Liver (tissue), 8 donors: ENCODE measurements at regions not wholly inside any gene's neighbourhood (a gene's known extent, or its start where the extent isn't known, plus 50 kb on each side); places are given as distances from the start of the nearest gene placed in this dataset.

Source experiments
- DNase-seq: peaks from one replicate; pipeline ENCODE4 v3.0.0-alpha.2; 2017; ENCODE audit warnings: low spot score
- H3K27ac ChIP-seq, 2 donors: one replicate each; pipeline ENCODE4 v1.7.0; 2013; ENCODE audit warnings: inconsistent platforms in 2 of 2, low read length in 2 of 2, control low read depth in 1 of 2, low read depth in 1 of 2, mild to moderate bottlenecking in 1 of 2
- H3K27me3 ChIP-seq, 4 donors: one replicate each; pipeline versions ENCODE4 v1.6.1 to v1.7.0; 2013; ENCODE audit warnings: low read length in 3 of 4, inconsistent platforms in 1 of 4, mild to moderate bottlenecking in 1 of 4, moderate library complexity in 1 of 4; ENCODE audit not compliant: control insufficient read depth in 4 of 4, insufficient read depth in 4 of 4
- H3K36me3 ChIP-seq, 4 donors: one replicate each; pipeline versions ENCODE4 v1.6.1 to v1.7.0; 2013; ENCODE audit warnings: low read length in 3 of 4, mild to moderate bottlenecking in 3 of 4, low read depth in 1 of 4, moderate library complexity in 1 of 4; ENCODE audit not compliant: control insufficient read depth in 4 of 4, insufficient read depth in 3 of 4
- H3K4me1 ChIP-seq, 4 donors: one replicate each; pipeline versions ENCODE4 v1.6.1 to v1.7.0; 2013; ENCODE audit warnings: low read length in 3 of 4, mild to moderate bottlenecking in 3 of 4, moderate library complexity in 1 of 4; ENCODE audit not compliant: control insufficient read depth in 4 of 4, insufficient read depth in 4 of 4
- H3K4me3 ChIP-seq, 3 donors: one replicate each; pipeline versions ENCODE4 v1.6.1 to v1.7.0; 2013; ENCODE audit warnings: low read length in 3 of 3, control low read depth in 1 of 3, low read depth in 1 of 3, mild to moderate bottlenecking in 1 of 3
- H3K9ac ChIP-seq, 2 donors: one replicate each; pipeline ENCODE4 v1.7.0; 2013; ENCODE audit warnings: low read length in 2 of 2, mild to moderate bottlenecking in 2 of 2, moderate library complexity in 2 of 2, control low read depth in 1 of 2, low read depth in 1 of 2
- H3K9me3 ChIP-seq, 4 donors: one replicate each; pipeline versions ENCODE4 v1.6.1 to v1.7.0; 2013; ENCODE audit warnings: low read length in 3 of 4; ENCODE audit not compliant: control insufficient read depth in 4 of 4
- EGR1 ChIP-seq, 2 donors: IDR thresholded peaks; 2 replicates each; pipeline ENCODE4 v1.6.1; 2016 to 2018; ENCODE audit warnings: antibody characterized with exemption in 2 of 2, low read depth in 2 of 2
- FOXA1 ChIP-seq: IDR thresholded peaks from 2 replicates; pipeline ENCODE4 v1.6.1; 2016; ENCODE audit warnings: antibody characterized with exemption
- FOXA2 ChIP-seq: IDR thresholded peaks from 2 replicates; pipeline ENCODE4 v1.6.1; 2016; ENCODE audit warnings: antibody characterized with exemption
- HNF4G ChIP-seq: IDR thresholded peaks from 2 replicates; pipeline ENCODE4 v1.6.1; 2016; ENCODE audit warnings: antibody characterized with exemption
- JUND ChIP-seq, 2 donors: IDR thresholded peaks; 2 replicates each; pipeline ENCODE4 v1.6.1; 2016; ENCODE audit warnings: antibody characterized with exemption in 2 of 2
- NR2F2 ChIP-seq: IDR thresholded peaks from 2 replicates; pipeline ENCODE4 v1.6.1; 2016; ENCODE audit warnings: antibody characterized with exemption
- RAD21 ChIP-seq, 2 donors: IDR thresholded peaks; 2 replicates each; pipeline ENCODE4 v1.6.1; 2016; ENCODE audit warnings: antibody characterized with exemption in 2 of 2, mild to moderate bottlenecking in 2 of 2
- RXRA ChIP-seq, 2 donors: IDR thresholded peaks; 2 replicates each; pipeline ENCODE4 v1.6.1; 2017 to 2018; ENCODE audit warnings: antibody characterized with exemption in 2 of 2, mild to moderate bottlenecking in 1 of 2
- SP1 ChIP-seq: IDR thresholded peaks from 2 replicates; pipeline ENCODE4 v1.6.1; 2018; ENCODE audit warnings: antibody characterized with exemption, mild to moderate bottlenecking
- TAF1 ChIP-seq: conservative IDR thresholded peaks from 2 replicates; pipeline ENCODE4 v1.6.1; 2016; ENCODE audit warnings: antibody characterized with exemption, mild to moderate bottlenecking
- YY1 ChIP-seq: IDR thresholded peaks from 2 replicates; pipeline ENCODE4 v1.6.1; 2016; ENCODE audit warnings: antibody characterized with exemption, mild to moderate bottlenecking
- WGBS: extraction: QIAGEN DNeasy Blood & Tissue Kit; methylation state at CpG from one replicate; pipeline ENCODE4 v1.1.7; 2013; 5-methylcytosine and 5-hydroxymethylcytosine counted together
- TF ChIP-seq, protein P1 (sequence below): IDR thresholded peaks from 2 replicates; pipeline ENCODE4 v1.6.1; 2016; ENCODE audit warnings: antibody characterized with exemption
- TF ChIP-seq, protein P2 (sequence below): fragments of 150-350 bp; IDR thresholded peaks from 2 replicates; pipeline ENCODE4 v1.5.1; 2017; ENCODE audit warnings: improper control_type of control experiment, low read depth, low read length; ENCODE audit not compliant: missing input control
- TF ChIP-seq, protein P3 (sequence below): IDR thresholded peaks from 2 replicates; pipeline ENCODE4 v1.6.1; 2016; ENCODE audit warnings: antibody characterized with exemption
- TF ChIP-seq, protein P4 (sequence below): IDR thresholded peaks from 2 replicates; pipeline ENCODE4 v1.6.1; 2016; ENCODE audit warnings: antibody characterized with exemption, mild to moderate bottlenecking
- donor health status: healthy.
- donor health status: healthy.
- donor health status: healthy.
- donor health status: healthy.
- donor health status: healthy.

DNA sequence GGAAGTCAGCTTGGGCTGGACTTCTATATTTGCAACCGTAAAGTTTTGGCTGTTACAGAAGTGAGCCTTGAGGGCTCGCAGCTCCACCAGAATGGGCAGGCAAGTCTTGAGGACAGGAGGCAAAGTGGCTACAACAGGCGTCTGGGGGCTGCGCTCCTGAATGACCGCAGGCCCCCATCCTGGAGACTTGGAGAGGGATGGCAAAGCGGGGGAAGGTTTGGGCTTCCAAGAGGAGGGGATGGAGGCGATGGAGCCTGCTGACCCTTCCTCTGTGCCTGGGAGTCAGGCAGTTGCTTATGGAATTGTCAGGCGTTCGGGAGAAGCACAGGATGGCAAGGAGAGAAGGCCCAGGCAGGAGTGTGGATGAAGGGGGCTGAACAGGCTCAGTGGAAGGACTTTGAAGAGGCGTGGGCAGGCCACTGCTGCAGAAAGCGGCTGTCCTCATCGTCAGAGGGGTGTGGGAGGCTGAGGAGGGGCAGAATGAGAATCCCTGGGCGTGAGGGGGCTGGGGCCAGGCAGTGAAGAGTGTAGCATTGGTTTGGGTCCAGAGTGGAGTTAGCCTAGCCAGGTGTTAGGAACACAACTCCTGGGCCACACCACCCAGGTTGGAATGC, 72.3 kb downstream of the INHBB start (continued):
- TF ChIP-seq, protein P1, sequence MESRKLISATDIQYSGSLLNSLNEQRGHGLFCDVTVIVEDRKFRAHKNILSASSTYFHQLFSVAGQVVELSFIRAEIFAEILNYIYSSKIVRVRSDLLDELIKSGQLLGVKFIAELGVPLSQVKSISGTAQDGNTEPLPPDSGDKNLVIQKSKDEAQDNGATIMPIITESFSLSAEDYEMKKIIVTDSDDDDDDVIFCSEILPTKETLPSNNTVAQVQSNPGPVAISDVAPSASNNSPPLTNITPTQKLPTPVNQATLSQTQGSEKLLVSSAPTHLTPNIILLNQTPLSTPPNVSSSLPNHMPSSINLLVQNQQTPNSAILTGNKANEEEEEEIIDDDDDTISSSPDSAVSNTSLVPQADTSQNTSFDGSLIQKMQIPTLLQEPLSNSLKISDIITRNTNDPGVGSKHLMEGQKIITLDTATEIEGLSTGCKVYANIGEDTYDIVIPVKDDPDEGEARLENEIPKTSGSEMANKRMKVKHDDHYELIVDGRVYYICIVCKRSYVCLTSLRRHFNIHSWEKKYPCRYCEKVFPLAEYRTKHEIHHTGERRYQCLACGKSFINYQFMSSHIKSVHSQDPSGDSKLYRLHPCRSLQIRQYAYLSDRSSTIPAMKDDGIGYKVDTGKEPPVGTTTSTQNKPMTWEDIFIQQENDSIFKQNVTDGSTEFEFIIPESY, result no peak
- TF ChIP-seq NR2F2 (no peak), FOXA1 (no peak), RAD21 (IDR thresholded peaks at IDR 0.05) (no peak), SP1 (no peak), HNF4G (no peak), JUND (IDR thresholded peaks at IDR 0.05) (no peak)

DNA sequence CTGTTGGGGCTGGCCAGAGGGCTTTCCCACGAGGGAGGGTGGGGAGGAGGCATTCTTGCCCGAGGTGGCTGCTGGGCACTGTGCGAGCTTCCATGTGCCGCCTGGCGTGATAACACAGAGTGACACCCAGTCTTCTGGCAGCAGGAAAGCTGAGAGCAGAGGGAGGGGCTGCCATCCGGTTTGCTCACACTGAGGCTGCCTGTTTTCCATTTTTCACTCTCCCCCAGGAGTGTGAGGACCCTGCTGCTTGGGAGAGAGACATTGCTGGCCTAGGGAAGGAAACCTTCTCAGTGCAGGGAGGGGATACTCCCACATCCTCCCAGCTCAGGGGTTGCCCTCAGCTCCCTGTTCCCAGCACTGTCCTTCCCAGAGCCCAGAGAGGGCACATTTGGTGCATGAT, 73.1 kb downstream of the INHBB start:
- Histone ChIP-seq H3K9ac (no peak overlapping the region), H3K27ac (no peak overlapping the region), H3K27me3 (no peaks in the 10 kb centered on the region), H3K9me3 (no peaks in the 10 kb centered on the region), H3K4me1 (no peaks in the 10 kb centered on the region), H3K36me3 (no peaks in the 10 kb centered on the region), H3K4me3 (no peak overlapping the region)
- WGBS, result 63% methylated on average over 6 of the region's 6 CpGs
- TF ChIP-seq TAF1, result no peak
- TF ChIP-seq FOXA1, result no peak
- TF ChIP-seq RXRA (IDR thresholded peaks at IDR 0.05), result no peak
- no peak for TF ChIP-seq NR2F2
- TF ChIP-seq YY1, result no peak
- no peak for TF ChIP-seq RAD21 (IDR thresholded peaks at IDR 0.05)
- no peak for TF ChIP-seq EGR1 (IDR thresholded peaks at IDR 0.05; ENCODE audit: low read depth in 2 of 2)
- TF ChIP-seq FOXA2, result no peak
- TF ChIP-seq HNF4G, result no peak
- TF ChIP-seq, protein P2, sequence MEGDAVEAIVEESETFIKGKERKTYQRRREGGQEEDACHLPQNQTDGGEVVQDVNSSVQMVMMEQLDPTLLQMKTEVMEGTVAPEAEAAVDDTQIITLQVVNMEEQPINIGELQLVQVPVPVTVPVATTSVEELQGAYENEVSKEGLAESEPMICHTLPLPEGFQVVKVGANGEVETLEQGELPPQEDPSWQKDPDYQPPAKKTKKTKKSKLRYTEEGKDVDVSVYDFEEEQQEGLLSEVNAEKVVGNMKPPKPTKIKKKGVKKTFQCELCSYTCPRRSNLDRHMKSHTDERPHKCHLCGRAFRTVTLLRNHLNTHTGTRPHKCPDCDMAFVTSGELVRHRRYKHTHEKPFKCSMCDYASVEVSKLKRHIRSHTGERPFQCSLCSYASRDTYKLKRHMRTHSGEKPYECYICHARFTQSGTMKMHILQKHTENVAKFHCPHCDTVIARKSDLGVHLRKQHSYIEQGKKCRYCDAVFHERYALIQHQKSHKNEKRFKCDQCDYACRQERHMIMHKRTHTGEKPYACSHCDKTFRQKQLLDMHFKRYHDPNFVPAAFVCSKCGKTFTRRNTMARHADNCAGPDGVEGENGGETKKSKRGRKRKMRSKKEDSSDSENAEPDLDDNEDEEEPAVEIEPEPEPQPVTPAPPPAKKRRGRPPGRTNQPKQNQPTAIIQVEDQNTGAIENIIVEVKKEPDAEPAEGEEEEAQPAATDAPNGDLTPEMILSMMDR, result no peak
- TF ChIP-seq, protein P3, sequence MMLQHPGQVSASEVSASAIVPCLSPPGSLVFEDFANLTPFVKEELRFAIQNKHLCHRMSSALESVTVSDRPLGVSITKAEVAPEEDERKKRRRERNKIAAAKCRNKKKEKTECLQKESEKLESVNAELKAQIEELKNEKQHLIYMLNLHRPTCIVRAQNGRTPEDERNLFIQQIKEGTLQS, result no peak
- TF ChIP-seq, protein P4, sequence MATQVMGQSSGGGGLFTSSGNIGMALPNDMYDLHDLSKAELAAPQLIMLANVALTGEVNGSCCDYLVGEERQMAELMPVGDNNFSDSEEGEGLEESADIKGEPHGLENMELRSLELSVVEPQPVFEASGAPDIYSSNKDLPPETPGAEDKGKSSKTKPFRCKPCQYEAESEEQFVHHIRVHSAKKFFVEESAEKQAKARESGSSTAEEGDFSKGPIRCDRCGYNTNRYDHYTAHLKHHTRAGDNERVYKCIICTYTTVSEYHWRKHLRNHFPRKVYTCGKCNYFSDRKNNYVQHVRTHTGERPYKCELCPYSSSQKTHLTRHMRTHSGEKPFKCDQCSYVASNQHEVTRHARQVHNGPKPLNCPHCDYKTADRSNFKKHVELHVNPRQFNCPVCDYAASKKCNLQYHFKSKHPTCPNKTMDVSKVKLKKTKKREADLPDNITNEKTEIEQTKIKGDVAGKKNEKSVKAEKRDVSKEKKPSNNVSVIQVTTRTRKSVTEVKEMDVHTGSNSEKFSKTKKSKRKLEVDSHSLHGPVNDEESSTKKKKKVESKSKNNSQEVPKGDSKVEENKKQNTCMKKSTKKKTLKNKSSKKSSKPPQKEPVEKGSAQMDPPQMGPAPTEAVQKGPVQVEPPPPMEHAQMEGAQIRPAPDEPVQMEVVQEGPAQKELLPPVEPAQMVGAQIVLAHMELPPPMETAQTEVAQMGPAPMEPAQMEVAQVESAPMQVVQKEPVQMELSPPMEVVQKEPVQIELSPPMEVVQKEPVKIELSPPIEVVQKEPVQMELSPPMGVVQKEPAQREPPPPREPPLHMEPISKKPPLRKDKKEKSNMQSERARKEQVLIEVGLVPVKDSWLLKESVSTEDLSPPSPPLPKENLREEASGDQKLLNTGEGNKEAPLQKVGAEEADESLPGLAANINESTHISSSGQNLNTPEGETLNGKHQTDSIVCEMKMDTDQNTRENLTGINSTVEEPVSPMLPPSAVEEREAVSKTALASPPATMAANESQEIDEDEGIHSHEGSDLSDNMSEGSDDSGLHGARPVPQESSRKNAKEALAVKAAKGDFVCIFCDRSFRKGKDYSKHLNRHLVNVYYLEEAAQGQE, result no peak
- no peak for DNase-seq
